HCT116 (cell line): ENCODE measurements at regions not wholly inside any gene's neighbourhood (a gene's known extent, or its start where the extent isn't known, plus 50 kb on each side); places are given as distances from the start of the nearest gene placed in this dataset.

ENCODE experiments used
- ATAC-seq: fragments of 200-7000 bp; cut with Tn5 transposase; 2 replicates; pipeline ENCODE4 v1.9.1; 2020; ENCODE audit warnings: mild to moderate bottlenecking, moderate library complexity
- BruUV-seq: library from RNA; stranded (reverse); fragments of 400-500 nt; replicated peaks from 2 replicates; lab custom pipeline; 2021; lab: Mats Ljungman, UMichigan
- CTCF ChIA-PET: fragments of 300-600 bp; sonication (Branson Sonifier 250); formaldehyde crosslinking; loops from one replicate; lab custom pipeline; 2021; ENCODE audit warnings: antibody characterized with exemption; lab: Charles Lee
- POLR2A ChIA-PET: fragments of 300-600, 350-600 bp; sonication (Branson Sonifier 250); formaldehyde crosslinking; loops from one replicate; lab custom pipeline; 2021; ENCODE audit warnings: antibody characterized with exemption; lab: Charles Lee
- RAD21 ChIA-PET, 2 experiments: fragments of 300-600 bp; sonication (Branson Sonifier 250); formaldehyde crosslinking; loops; one replicate each; lab custom pipeline; 2023; ENCODE audit warnings: low total read pairs in 2 of 2; ENCODE audit not compliant: uncharacterized antibody in 2 of 2, unreplicated experiment in 2 of 2, low non-redundant PET in 1 of 2; lab: Charles Lee
- DNase-seq: peaks from one replicate; pipeline ENCODE4 v3.0.0-alpha.2; 2010; ENCODE audit warnings: low read depth, low spot score
- H2AFZ ChIP-seq: fragments of 200-600 bp; shearing (Covaris generic), sonication (generic); 2 replicates; pipeline ENCODE4 v1.6.1; 2017; ENCODE audit warnings: low read depth, mixed run types, mixed read lengths, antibody characterized with exemption, low read length; ENCODE audit not compliant: poor library complexity, severe bottlenecking
- H3K27ac ChIP-seq: 2 replicates; pipeline ENCODE4 v1.5.1; 2012; ENCODE audit warnings: low read depth, low read length
- H3K27me3 ChIP-seq: fragments of 200-600 bp; sonication (generic); 2 replicates; pipeline ENCODE4 v1.6.1; 2016; ENCODE audit warnings: mixed run types, low read length, mixed read lengths; ENCODE audit not compliant: insufficient read depth
- H3K36me3 ChIP-seq, 2 experiments: fragments of 200-500 bp in 1 of 2; fragments of 200-600 bp in 1 of 2; sonication (Bioruptor generic) in 1 of 2; sonication (generic) in 1 of 2; 2 replicates each; pipeline versions ENCODE4 v1.5.1 to v1.6.1; 2014 to 2016; ENCODE audit warnings: low read length in 2 of 2, inconsistent platforms in 1 of 2, mixed read lengths in 1 of 2, mixed run types in 1 of 2; ENCODE audit not compliant: insufficient read depth in 2 of 2, control insufficient read depth in 1 of 2
- H3K4me1 ChIP-seq, 2 experiments: fragments of 200-600 bp in 1 of 2; sonication (generic) in 1 of 2; 2 replicates each; pipeline versions ENCODE4 v1.5.1 to v1.6.1; 2012 to 2017; ENCODE audit warnings: low read length in 2 of 2, inconsistent platforms in 1 of 2, mild to moderate bottlenecking in 1 of 2, mixed read lengths in 1 of 2, mixed run types in 1 of 2, moderate library complexity in 1 of 2; ENCODE audit not compliant: insufficient read depth in 2 of 2, control insufficient read depth in 1 of 2
- H3K4me2 ChIP-seq: fragments of 200-600 bp; sonication (generic); 2 replicates; pipeline ENCODE4 v1.6.1; 2017; ENCODE audit warnings: mixed run types, low read length, mixed read lengths
- H3K4me3 ChIP-seq, 2 experiments: fragments of 200-600 bp in 1 of 2; sonication (generic) in 1 of 2; replicated peaks in 1 of 2; 2 replicates each; pipeline ENCODE4 v1.5.1; 2011 to 2016; ENCODE audit warnings: low read length in 2 of 2, control low read depth in 1 of 2, low read depth in 1 of 2, mild to moderate bottlenecking in 1 of 2, mixed read lengths in 1 of 2, mixed run types in 1 of 2
- H3K79me2 ChIP-seq: fragments of 200-600 bp; sonication (generic); 2 replicates; pipeline ENCODE4 v1.6.1; 2017; ENCODE audit warnings: mild to moderate bottlenecking, mixed run types, low read length, moderate library complexity, mixed read lengths; ENCODE audit not compliant: insufficient read depth
- H3K9ac ChIP-seq: fragments of 200-600 bp; sonication (generic); 2 replicates; pipeline ENCODE4 v1.6.1; 2016; ENCODE audit warnings: low read length, mixed read lengths
- H3K9me2 ChIP-seq: fragments of 200-600 bp; sonication (generic), shearing (Covaris generic); 2 replicates; pipeline ENCODE4 v1.6.1; 2017; ENCODE audit warnings: mixed run types, mild to moderate bottlenecking, moderate library complexity; ENCODE audit not compliant: insufficient read depth
- H3K9me3 ChIP-seq, 2 experiments: fragments of 200-500 bp in 1 of 2; fragments of 200-600 bp in 1 of 2; sonication (Bioruptor generic) in 1 of 2; sonication (generic) in 1 of 2; 2 replicates each; pipeline ENCODE4 v1.6.1; 2014 to 2017; ENCODE audit warnings: low read length in 2 of 2, mixed read lengths in 2 of 2, inconsistent platforms in 1 of 2, low read depth in 1 of 2, mild to moderate bottlenecking in 1 of 2, mixed run types in 1 of 2, moderate library complexity in 1 of 2; ENCODE audit not compliant: control insufficient read depth in 1 of 2, insufficient read depth in 1 of 2
- H4K20me1 ChIP-seq: fragments of 200-600 bp; sonication (generic), shearing (Covaris generic); 2 replicates; pipeline ENCODE4 v1.6.1; 2017; ENCODE audit warnings: mixed run types, mild to moderate bottlenecking, moderate library complexity; ENCODE audit not compliant: insufficient read depth
- CBX3 ChIP-seq: IDR thresholded peaks from 2 replicates; pipeline ENCODE4 v1.6.1; 2012; ENCODE audit warnings: low read depth
- EGR1 ChIP-seq: IDR thresholded peaks from 2 replicates; pipeline ENCODE4 v1.6.1; 2012; ENCODE audit warnings: low read depth
- EZH2 ChIP-seq: fragments of 200-600 bp; sonication (generic); IDR thresholded peaks from 2 replicates; pipeline ENCODE4 v1.6.1; 2017; ENCODE audit warnings: antibody characterized with exemption, mixed run types
- EZH2phosphoT487 ChIP-seq: fragments of 200-600 bp; IDR thresholded peaks from 2 replicates; pipeline ENCODE4 v1.6.1; 2018; ENCODE audit warnings: antibody characterized with exemption, borderline replicate concordance
- FOSL1 ChIP-seq: IDR thresholded peaks from 2 replicates; pipeline ENCODE4 v1.6.1; 2012; ENCODE audit warnings: low read depth
- POLR2A ChIP-seq: IDR thresholded peaks from 2 replicates; pipeline ENCODE4 v1.7.0; 2011; ENCODE audit warnings: borderline replicate concordance; ENCODE audit not compliant: insufficient read depth, insufficient read length; ENCODE audit errors: extremely low read depth
- RAD21 ChIP-seq: IDR thresholded peaks from 2 replicates; pipeline ENCODE4 v1.6.1; 2012; ENCODE audit warnings: low read depth, mild to moderate bottlenecking
- REST ChIP-seq: IDR thresholded peaks from 2 replicates; pipeline ENCODE4 v1.6.1; 2012; ENCODE audit warnings: low read depth
- SRF ChIP-seq: IDR thresholded peaks from 2 replicates; pipeline ENCODE4 v1.6.1; 2012; ENCODE audit warnings: low read depth
- YY1 ChIP-seq: IDR thresholded peaks from 2 replicates; pipeline ENCODE4 v1.6.1; 2011; ENCODE audit warnings: low read length, low read depth, moderate library complexity, mild to moderate bottlenecking; ENCODE audit not compliant: insufficient replicate concordance; ENCODE audit errors: extremely low read depth
- ZBTB33 ChIP-seq: IDR thresholded peaks from 2 replicates; pipeline ENCODE4 v1.6.1; 2011; ENCODE audit warnings: mild to moderate bottlenecking, low read length, moderate library complexity; ENCODE audit not compliant: insufficient replicate concordance; ENCODE audit errors: extremely low read depth
- ZFX ChIP-seq: fragments of 450-650 bp; IDR thresholded peaks from 2 replicates; pipeline ENCODE4 v1.6.1; 2017
- ZNF274 ChIP-seq: fragments of 200-500 bp; sonication (Bioruptor generic); IDR thresholded peaks from 2 replicates; pipeline ENCODE4 v1.6.1; 2014; ENCODE audit warnings: mild to moderate bottlenecking, low read depth, low read length, inconsistent platforms
- intact Hi-C: fragments of 100-400 bp; cut with micrococcal nuclease; formaldehyde crosslinking; loops from 2 replicates; pipeline ENCODE4 v1.10.0; 2022
- TF ChIP-seq, protein P1 (sequence below): IDR thresholded peaks from 2 replicates; pipeline ENCODE4 v1.6.1; 2012

- DNase-seq: no peak
- no TSS peak for BruUV-seq
- no peak for ATAC-seq
Measured at GRCh38 chr3:80241791-80242190, 474.0 kb upstream of the ROBO1 start.

More at GRCh38 chr3:80241791-80242190, 474.0 kb upstream of the ROBO1 start:
- H3K4me2 ChIP-seq: no peak overlapping the region
- no peaks in the 10 kb centered on the region for H3K36me3 ChIP-seq
- H3K9ac ChIP-seq: no peak overlapping the region
- peaks cover 12 to 21% of the 10 kb centered on the region in 2 experiments; a peak in 3 of 4 replicates for H3K9me3 ChIP-seq
- no peak overlapping the region for H3K4me3 ChIP-seq
- ChIA-PET RAD21 (no interaction called here), POLR2A (no interaction called here), CTCF (no interaction called here)
- TF ChIP-seq ZNF274 (no peak), FOSL1 (no peak), CBX3 (no peak), ZFX (no peak), ZBTB33 (no peak), RAD21 (no peak), POLR2A (no peak), EGR1 (no peak), EZH2phosphoT487 (no peak), EZH2 (no peak), SRF (no peak), REST (no peak), YY1 (no peak)
- TF ChIP-seq, protein P1, sequence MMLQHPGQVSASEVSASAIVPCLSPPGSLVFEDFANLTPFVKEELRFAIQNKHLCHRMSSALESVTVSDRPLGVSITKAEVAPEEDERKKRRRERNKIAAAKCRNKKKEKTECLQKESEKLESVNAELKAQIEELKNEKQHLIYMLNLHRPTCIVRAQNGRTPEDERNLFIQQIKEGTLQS: no peak
- no peaks in the 10 kb centered on the region for H3K79me2 ChIP-seq
- no peaks in the 10 kb centered on the region for H3K9me2 ChIP-seq
- H3K4me1 ChIP-seq: no peaks in the 10 kb centered on the region
- no peak overlapping the region for H3K27ac ChIP-seq
- H2AFZ ChIP-seq: no peak overlapping the region
- intact Hi-C loops: no loop called here
- H3K27me3 ChIP-seq: no peaks in the 10 kb centered on the region
- H4K20me1 ChIP-seq: no peaks in the 10 kb centered on the region
